MM.1S (cell line): ENCODE measurements at regions not wholly inside any gene's neighbourhood (a gene's known extent, or its start where the extent isn't known, plus 50 kb on each side); places are given as distances from the start of the nearest gene placed in this dataset.

Source experiments
- CTCF ChIP-seq: fragments of 300-600 bp; sonication (generic); IDR thresholded peaks from 2 replicates; pipeline ENCODE4 v1.5.1; 2016; ENCODE audit warnings: antibody characterized with exemption, low read length, mixed read lengths
- EZH2 ChIP-seq: fragments of 300-600 bp; sonication (generic); optimal IDR thresholded peaks from 2 replicates; pipeline ENCODE3; 2017; ENCODE audit warnings: low read depth, mild to moderate bottlenecking, antibody characterized with exemption, low read length, mixed read lengths

- TF ChIP-seq EZH2 (no peak), CTCF (no peak)
These were observed 65.8 kb downstream of the SPIN4 start for GRCh38 chrX:63285375-63285774.
